ENCODE measurements at regions not wholly inside any gene's neighbourhood (a gene's known extent, or its start where the extent isn't known, plus 50 kb on each side); places are given as distances from the start of the nearest gene placed in this dataset.

- TF ChIP-seq CTCF (IDR thresholded peaks at IDR 0.05 in 4 of 5, conservative IDR thresholded peaks at IDR 0.05 in 1 of 5) (no peak), POLR2A (IDR thresholded peaks at IDR 0.05) (no peak)
Observed at GRCh38 chr18:46341986-46342525, 237.9 kb downstream of the HAUS1 start.
